Loucy (cell line): ENCODE measurements at regions not wholly inside any gene's neighbourhood (a gene's known extent, or its start where the extent isn't known, plus 50 kb on each side); places are given as distances from the start of the nearest gene placed in this dataset.

Experiments
- EZH2phosphoT487 ChIP-seq: fragments of 200-600 bp; IDR thresholded peaks from 2 replicates; pipeline ENCODE4 v1.6.1; 2018; ENCODE audit warnings: antibody characterized with exemption, mild to moderate bottlenecking, moderate library complexity, borderline replicate concordance
- TF ChIP-seq, protein P1 (sequence below): fragments of 200-600 bp; sonication (generic); conservative IDR thresholded peaks from 2 replicates; pipeline ENCODE4 v1.5.1; 2014; ENCODE audit warnings: mild to moderate bottlenecking, antibody characterized with exemption, low read length

DNA sequence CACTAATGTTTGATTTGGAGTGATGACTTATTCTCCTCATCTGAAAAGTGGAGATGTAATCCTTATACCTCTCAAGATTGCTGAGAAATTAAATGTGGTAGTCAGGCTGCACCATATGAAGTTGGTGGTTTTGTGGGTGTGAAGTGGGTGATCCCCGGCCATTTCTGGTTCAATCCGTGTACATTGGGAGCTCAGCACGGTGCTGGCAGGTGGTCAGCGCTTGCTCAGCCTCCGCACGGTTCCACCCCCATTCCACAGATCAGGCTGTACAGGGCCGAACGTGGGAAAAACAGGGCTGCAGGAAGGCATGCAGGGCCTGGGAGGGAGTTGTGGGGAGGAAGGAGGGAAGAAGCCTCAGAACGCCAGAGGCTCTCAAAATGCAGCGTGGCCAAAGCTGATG lies 198.3 kb downstream of the INO80D start:
- TF ChIP-seq, protein P1, sequence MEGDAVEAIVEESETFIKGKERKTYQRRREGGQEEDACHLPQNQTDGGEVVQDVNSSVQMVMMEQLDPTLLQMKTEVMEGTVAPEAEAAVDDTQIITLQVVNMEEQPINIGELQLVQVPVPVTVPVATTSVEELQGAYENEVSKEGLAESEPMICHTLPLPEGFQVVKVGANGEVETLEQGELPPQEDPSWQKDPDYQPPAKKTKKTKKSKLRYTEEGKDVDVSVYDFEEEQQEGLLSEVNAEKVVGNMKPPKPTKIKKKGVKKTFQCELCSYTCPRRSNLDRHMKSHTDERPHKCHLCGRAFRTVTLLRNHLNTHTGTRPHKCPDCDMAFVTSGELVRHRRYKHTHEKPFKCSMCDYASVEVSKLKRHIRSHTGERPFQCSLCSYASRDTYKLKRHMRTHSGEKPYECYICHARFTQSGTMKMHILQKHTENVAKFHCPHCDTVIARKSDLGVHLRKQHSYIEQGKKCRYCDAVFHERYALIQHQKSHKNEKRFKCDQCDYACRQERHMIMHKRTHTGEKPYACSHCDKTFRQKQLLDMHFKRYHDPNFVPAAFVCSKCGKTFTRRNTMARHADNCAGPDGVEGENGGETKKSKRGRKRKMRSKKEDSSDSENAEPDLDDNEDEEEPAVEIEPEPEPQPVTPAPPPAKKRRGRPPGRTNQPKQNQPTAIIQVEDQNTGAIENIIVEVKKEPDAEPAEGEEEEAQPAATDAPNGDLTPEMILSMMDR: no peak
- TF ChIP-seq EZH2phosphoT487: no peak
